ENCODE measurements at regions not wholly inside any gene's neighbourhood (a gene's known extent, or its start where the extent isn't known, plus 50 kb on each side); places are given as distances from the start of the nearest gene placed in this dataset.

DNA sequence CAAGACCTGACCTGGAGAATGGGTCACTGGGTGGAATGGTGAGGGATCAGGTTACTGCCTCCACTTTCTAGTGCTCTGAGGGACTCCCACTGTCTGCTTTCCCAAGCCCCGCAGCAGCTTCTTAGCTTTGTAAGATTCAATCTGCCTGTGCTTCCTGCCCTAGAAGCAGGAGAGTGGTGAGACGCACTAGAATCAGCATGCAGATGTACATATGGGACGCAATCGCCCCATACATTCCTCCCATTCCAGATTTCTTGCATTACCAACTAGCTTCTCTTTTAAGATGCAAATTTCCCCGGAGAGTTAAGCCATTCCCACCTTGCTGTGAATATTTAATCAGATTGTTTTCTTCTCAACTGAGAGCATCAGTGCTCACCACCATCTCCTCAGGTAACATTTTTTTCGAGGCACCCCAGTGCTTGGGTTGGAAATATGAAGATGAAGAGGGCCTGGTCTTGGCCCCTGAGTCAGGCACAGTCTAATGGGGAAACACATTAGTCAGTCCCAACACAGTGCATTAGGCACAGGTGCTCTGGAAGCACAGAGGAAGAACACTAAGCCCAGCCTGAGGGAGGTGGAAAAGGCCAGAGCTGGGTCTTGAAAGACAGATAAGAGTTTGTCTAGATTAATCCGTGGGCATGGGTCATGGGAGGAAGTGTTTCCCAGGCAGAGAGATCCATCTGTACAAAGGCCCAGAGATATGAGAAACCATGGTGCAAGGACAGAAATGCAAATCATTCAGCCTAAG is 66.7 kb upstream of the PRPS1 start:
- DNase-seq: no peak

DNA sequence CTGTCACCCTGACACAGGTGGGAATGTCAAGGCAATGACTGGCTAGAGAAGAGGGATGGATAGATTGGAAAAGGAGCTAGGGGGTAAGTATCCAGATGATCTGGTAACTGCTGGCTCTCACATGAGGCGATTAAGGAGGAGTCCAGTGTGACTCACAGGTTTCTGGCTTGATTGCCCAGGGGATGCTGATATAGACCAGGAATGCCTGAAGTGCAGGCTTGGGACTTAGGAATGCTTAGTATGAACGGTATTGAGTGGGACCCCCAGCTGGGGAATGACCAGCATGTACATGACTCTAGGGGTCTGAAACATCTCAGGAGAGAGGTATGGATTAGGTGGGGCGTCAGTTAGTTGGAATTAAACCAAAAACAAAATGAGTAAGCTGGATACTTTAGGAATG is 65.8 kb upstream of the PRPS1 start:
- DNase-seq: no peak

DNA sequence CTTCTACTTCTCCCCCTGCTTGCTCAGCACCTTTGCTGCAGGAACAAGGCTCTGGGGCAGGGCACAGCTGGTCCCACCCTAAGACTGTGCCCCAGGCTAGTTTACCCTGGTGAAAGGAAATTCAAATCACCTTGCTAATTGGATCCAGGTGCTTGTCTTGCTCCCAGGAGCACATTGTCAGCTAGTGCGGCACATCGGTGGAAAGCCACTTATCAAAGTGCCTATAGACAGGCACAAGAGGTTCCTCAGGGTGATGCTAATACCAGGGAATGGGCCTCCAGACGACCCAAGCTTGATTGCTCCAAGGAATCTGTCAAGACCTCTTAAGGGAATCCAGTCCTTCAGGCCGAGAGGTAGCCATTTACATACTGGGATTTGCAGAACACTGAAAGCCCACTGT is 64.5 kb upstream of the PRPS1 start:
- no peak for DNase-seq

DNA sequence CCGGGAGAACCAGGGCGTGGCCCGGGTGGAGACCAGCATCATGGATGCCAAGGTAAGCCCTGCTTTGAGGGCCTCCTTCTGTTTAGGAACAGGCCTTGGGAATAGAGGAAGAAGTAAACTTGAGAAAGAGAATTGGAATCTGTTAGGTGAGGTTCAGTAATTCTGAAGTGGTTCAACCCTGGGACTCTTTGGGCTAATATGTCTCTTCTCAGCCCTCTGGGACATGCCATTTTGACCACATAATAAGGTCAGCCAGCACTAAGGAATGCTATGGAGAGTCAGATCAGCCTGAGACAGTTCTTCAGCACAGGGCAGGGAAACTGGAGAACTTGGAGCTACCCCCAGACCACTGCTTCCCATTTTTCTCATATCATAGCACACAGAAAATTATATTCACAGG is 63.3 kb upstream of the PRPS1 start:
- no peak for DNase-seq

DNA sequence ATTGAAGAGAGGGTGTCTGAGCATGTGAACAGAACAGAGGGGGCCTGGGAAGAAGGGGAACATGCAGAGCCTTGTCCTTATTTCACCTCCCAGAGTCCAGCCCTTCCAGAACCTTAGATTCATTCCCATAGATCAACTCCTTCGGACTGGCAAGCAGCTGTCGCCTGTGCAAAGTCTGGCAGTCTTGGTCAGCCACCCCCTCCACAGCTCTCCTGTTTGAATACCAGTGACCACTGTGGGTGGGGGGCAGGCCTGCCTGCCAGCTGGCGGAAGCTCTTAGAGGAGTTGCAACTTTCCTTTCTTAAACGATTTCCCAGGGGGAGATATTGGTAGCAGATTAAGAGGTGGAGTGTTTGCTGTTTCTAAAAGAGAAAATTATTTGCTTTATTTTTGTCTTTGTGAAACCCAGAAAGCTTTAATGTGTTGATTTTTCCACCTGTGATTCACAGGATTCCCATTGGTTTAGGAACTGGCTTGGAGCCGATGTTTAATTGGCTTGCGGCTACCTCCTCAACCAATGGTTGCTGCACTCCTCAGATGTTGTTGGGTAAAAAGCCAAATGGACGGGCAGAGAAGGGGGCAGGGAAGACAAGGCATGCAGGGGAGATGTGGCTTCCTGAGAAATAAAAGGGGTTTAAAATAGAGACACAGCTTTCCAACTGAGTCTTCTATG is 62.2 kb upstream of the PRPS1 start:
- DNase-seq: no peak

DNA sequence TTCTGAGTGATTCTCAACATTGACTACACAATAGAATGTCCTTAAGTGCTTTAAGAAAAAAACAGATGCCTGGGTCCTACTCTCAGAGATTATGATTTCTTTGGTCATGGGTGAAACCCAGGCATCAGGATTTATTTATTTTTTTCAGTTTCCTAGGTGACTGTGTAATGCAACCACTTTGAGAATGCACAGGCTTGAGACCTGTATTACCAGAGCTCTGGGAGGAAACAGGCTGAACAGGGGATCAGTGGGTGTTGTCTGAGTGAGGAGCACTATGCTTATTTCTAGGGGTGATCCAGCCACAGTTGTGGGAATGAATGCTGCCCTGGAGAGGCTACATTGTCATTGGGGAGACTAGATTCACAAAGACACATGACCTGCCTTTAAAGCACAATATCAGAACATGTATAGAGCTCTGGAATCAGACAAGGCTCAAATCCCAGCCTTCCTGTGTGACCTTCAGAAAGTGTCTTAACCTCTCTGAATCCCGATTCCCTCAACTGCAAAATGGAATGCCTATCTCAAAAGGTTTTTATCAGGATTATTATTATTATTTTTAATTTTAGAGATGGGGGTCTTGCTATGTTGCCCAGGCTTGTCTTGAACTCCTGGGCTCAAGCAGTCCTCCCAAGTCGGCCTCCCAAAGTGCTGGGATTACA is 61.6 kb upstream of the PRPS1 start:
- DNase-seq: no peak

- DNase-seq: no peak
Observed at GRCh38 chrX:107567370-107567769, 60.9 kb upstream of the PRPS1 start.

GRCh38 chrX:107571296-107571998 is 56.9 kb upstream of the PRPS1 start:
- no peak for DNase-seq

GRCh38 chrX:107573016-107573415 is 55.3 kb upstream of the PRPS1 start:
- DNase-seq: no peak

- DNase-seq: no peak
Observed at GRCh38 chrX:107574054-107574683, 54.1 kb upstream of the PRPS1 start.

- DNase-seq: no peak
Observed at GRCh38 chrX:107574711-107575110, 53.6 kb upstream of the PRPS1 start.

DNA sequence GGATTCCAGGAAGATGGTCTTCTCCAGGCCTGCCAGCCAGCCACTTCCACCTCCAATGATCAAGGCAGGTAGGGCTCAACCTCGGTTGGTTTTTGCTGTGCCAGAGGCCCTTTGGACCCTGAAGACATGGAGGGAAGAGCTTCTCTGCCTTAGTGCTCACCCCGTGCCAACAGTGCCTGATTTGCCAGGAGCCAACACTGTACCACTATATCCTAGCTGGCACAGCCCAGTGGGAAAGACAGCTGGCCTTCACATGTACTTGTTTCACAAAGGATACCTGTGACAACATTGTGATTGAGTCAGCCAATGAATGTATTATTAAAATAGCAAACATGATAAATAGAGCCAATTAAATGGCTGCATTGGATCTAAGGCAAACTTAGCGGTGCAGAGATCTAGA is 51.9 kb upstream of the PRPS1 start:
- no peak for DNase-seq

- no peak for DNase-seq
Observed at GRCh38 chrX:107576841-107577240, 51.5 kb upstream of the PRPS1 start.

DNA sequence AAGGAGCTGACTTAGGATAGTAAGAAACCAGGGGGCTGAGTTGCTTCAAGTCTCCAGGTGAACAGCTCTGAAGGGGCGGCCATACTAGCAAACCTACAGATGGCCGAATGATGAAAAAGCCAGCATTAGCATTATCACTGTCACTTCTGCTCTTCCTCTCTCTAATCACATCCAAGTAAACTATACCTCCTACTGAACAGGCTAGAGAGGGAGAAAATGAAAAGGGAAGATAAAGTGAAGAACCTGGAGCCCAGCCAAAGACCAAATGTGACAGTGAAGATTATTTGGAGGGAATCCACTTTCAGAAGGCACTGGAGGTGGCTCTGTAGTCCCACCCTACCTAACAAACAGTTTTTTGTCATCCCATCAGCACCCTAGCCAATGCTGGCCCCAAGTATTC is 50.4 kb upstream of the PRPS1 start:
- DNase-seq: no peak
